Body of pancreas (tissue), 4 donors: ENCODE measurements at regions not wholly inside any gene's neighbourhood (a gene's known extent, or its start where the extent isn't known, plus 50 kb on each side); places are given as distances from the start of the nearest gene placed in this dataset.
A peak's percentile ranks its signal among the peaks of the same experiment; 100 is the strongest.

Source experiments
- ATAC-seq: fragments of 150-250 bp; one replicate; pipeline ENCODE4 v1.9.1; 2016
- DNase-seq, 4 donors: peaks; one replicate each; pipeline ENCODE4 v3.0.0-alpha.2; 2019
- H3K27ac ChIP-seq, 4 donors: fragments of 200-600 bp; sonication (generic); 1 replicate in 3 of 4; 2 replicates in 1 of 4; pipeline versions ENCODE4 v1.5.1 to v1.6.1; 2016 to 2019; ENCODE audit warnings: mild to moderate bottlenecking in 1 of 4, mixed read lengths in 1 of 4, moderate library complexity in 1 of 4
- H3K27me3 ChIP-seq, 2 donors: fragments of 200-600 bp; sonication (generic); one replicate each; pipeline ENCODE4 v1.6.0; 2016; ENCODE audit warnings: mild to moderate bottlenecking in 1 of 2
- H3K36me3 ChIP-seq, 2 donors: fragments of 200-600 bp; sonication (generic); replicated peaks in 1 of 2; 2 replicates each; pipeline ENCODE4 v1.5.1; 2016; ENCODE audit warnings: low read depth in 2 of 2; ENCODE audit not compliant: insufficient read depth in 1 of 2
- H3K4me1 ChIP-seq: fragments of 200-600 bp; sonication (generic); one replicate; pipeline ENCODE4 v1.6.0; 2016
- H3K4me3 ChIP-seq, 2 donors: fragments of 200-600 bp; sonication (generic); 1 replicate in 1 of 2; 2 replicates in 1 of 2; pipeline ENCODE4 v1.5.1; 2016 to 2019
- H3K9me3 ChIP-seq, 3 donors: fragments of 200-600 bp; sonication (generic); 1 replicate in 2 of 3; 2 replicates in 1 of 3; pipeline ENCODE4 v1.5.1; 2016
- POLR2A ChIP-seq, 3 donors: fragments of 450-650 bp; IDR thresholded peaks; one replicate each; pipeline ENCODE4 v1.6.1; 2016; ENCODE audit warnings: antibody characterized with exemption in 3 of 3, mild to moderate bottlenecking in 2 of 3
- WGBS, 2 donors: methylation state at CpG; one replicate each; pipeline ENCODE4 v1.1.5; 2017; 5-methylcytosine and 5-hydroxymethylcytosine counted together
- intact Hi-C: fragments of 100-400 bp; cut with DNase I; formaldehyde crosslinking; loops from one replicate; pipeline ENCODE4 v1.15.1; 2023
- TF ChIP-seq, protein P1 (sequence below), 7 experiments: fragments of 450-650 bp in 4 of 7; fragments of 200-600 bp in 3 of 7; sonication (generic) in 3 of 7; IDR thresholded peaks; one replicate each; pipeline ENCODE4 v1.5.1; 2016 to 2019; ENCODE audit warnings: antibody characterized with exemption in 7 of 7

DNA sequence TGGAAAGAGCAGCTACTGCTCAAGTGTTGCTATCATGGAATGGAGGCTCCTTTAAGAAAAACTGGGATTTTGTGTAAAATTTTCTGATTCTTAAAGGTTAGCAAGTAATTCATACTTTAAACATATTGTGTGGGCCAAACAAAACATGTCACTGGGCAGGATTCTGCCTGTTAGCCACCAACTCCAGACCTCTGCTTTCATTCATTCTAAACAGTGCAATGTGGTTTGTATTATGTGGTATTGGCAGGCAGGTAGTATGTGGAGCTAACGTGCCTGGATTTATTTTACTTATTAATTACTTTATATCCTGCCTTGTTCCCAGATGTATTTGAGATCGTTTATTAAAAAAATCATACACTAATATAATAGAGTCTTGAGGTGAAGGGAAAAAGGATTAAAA is 1521.3 kb upstream of the ACVR2A start:
- no peaks in the 10 kb centered on the region for H3K9me3 ChIP-seq
- intact Hi-C loops = no loop called here
- no peak overlapping the region for H3K4me3 ChIP-seq
- TF ChIP-seq, protein P1, sequence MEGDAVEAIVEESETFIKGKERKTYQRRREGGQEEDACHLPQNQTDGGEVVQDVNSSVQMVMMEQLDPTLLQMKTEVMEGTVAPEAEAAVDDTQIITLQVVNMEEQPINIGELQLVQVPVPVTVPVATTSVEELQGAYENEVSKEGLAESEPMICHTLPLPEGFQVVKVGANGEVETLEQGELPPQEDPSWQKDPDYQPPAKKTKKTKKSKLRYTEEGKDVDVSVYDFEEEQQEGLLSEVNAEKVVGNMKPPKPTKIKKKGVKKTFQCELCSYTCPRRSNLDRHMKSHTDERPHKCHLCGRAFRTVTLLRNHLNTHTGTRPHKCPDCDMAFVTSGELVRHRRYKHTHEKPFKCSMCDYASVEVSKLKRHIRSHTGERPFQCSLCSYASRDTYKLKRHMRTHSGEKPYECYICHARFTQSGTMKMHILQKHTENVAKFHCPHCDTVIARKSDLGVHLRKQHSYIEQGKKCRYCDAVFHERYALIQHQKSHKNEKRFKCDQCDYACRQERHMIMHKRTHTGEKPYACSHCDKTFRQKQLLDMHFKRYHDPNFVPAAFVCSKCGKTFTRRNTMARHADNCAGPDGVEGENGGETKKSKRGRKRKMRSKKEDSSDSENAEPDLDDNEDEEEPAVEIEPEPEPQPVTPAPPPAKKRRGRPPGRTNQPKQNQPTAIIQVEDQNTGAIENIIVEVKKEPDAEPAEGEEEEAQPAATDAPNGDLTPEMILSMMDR (IDR thresholded peaks at IDR 0.05) = no peak
- TF ChIP-seq POLR2A (IDR thresholded peaks at IDR 0.05) = no peak
- no peaks in the 10 kb centered on the region for H3K27me3 ChIP-seq
- H3K36me3 ChIP-seq = no peaks in the 10 kb centered on the region
- H3K27ac ChIP-seq = no peak overlapping the region
- DNase-seq (no peak), ATAC-seq (no peak)
- 52 to 64% methylated on average over 2 of the region's 2 CpGs for WGBS, 2 donors
- H3K4me1 ChIP-seq = peaks cover 17% of the 10 kb centered on the region

DNA sequence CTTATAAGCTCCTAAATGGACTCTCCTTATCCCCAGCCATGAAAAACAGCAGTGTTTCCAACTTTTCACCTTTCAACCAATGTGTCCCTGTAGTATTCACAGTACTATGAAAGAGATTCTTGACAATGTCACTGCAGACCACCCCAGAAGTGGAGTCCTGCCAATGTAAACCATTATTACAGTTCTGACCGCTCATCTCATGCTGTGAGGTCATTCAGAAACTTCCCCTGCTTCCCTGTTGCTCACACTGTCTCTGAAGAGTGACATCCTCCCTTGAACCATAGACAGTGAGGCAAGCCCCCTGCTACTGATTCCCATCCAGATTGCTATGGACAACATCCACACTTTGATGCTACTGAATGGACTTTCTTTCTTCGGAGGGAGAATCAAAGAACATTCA is 1523.7 kb upstream of the ACVR2A start:
- intact Hi-C loops = no loop called here
- Histone ChIP-seq H3K27me3 (no peaks in the 10 kb centered on the region), H3K36me3 (no peaks in the 10 kb centered on the region), H3K27ac (no peak overlapping the region), H3K4me3 (no peak overlapping the region), H3K9me3 (no peaks in the 10 kb centered on the region), H3K4me1 (no peaks in the 10 kb centered on the region)
- no peak for DNase-seq
- ATAC-seq = no peak
- WGBS, 2 donors = 74 to 88% methylated on average over 2 of the region's 2 CpGs
- TF ChIP-seq, protein P1 (IDR thresholded peaks at IDR 0.05) = no peak
- no peak for TF ChIP-seq POLR2A (IDR thresholded peaks at IDR 0.05)

DNA sequence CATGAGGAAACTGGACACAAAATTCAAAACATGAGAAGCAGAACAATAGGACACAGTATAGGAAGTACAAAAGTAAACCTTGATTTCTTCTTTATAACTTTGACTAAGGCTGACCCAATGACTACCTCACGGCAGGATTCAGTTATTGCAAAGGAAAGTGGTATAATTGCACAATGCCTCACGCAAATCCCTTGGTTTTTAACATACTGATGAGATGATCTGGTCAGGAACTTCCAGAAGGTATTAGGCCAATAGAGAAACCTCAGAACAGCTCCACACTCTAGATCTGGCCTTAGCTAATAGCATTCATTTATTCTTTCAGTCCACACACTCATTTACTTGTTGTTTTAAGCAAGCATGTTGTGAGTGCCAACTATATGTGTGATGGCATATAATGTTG is 1526.9 kb upstream of the ACVR2A start:
- Histone ChIP-seq H3K9me3 (no peaks in the 10 kb centered on the region), H3K27me3 (no peaks in the 10 kb centered on the region), H3K36me3 (no peaks in the 10 kb centered on the region), H3K4me1 (no peaks in the 10 kb centered on the region), H3K4me3 (no peak overlapping the region), H3K27ac (no peak overlapping the region)
- WGBS, 2 donors = 59 to 77% methylated on average over 2 of the region's 2 CpGs
- TF ChIP-seq POLR2A (IDR thresholded peaks at IDR 0.05) = no peak
- TF ChIP-seq, protein P1 (IDR thresholded peaks at IDR 0.05) = no peak
- DNase-seq (no peak), ATAC-seq (no peak)
- intact Hi-C loops = no loop called here

DNA sequence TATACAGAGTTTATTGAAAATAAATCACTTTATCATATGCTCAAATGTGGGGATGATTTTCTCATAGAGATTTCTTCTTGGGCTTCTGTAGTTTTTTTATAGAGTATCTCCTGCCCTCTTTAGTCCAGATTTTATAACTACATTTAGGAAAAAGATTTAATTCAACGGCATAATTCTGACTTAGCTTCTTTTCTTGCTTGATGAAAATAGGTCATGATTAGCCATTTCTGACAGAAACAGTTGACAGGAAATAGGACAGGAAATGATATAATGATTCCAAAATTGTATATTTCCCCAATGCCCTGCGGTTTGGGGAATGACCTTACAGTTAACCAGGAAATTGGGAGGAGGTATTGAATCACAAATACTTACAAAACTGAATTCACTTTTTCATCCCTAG is 1531.9 kb upstream of the ACVR2A start:
- Histone ChIP-seq H3K9me3 (no peaks in the 10 kb centered on the region), H3K4me1 (no peaks in the 10 kb centered on the region), H3K4me3 (no peak overlapping the region), H3K27me3 (no peaks in the 10 kb centered on the region), H3K36me3 (no peaks in the 10 kb centered on the region), H3K27ac (no peak overlapping the region)
- TF ChIP-seq, protein P1 (IDR thresholded peaks at IDR 0.05) = peak in 6 of 7 experiments; percentile 17 to 58 (median 52)
- TF ChIP-seq POLR2A (IDR thresholded peaks at IDR 0.05) = no peak
- intact Hi-C loops = no loop called here
- no peak for DNase-seq
- 1 to 7% methylated on average over 2 of the region's 2 CpGs for WGBS, 2 donors
- peak; percentile 45 for ATAC-seq

DNA sequence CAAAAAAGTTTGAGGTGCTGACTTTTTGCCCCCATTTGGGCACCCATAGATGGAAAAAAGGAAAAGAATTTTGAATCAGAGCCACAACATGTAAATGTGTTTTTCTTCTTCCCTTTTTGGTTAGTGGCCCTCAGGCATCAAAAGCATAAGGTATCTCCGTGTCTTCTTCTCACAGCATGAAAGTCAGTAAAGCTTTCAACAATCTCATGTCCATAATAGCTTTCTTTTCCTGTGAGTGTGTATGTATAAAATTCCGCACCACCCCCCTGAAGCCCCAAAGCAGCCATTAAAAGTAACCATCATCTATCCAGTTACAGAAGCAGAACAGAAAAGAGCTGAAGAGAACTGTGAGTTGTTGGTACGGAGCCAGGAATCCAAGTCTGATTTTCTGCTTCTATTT is 1539.7 kb upstream of the ACVR2A start:
- no peak overlapping the region for H3K4me3 ChIP-seq
- no peak for DNase-seq
- no peaks in the 10 kb centered on the region for H3K36me3 ChIP-seq
- no peaks in the 10 kb centered on the region for H3K9me3 ChIP-seq
- no peaks in the 10 kb centered on the region for H3K4me1 ChIP-seq
- ATAC-seq = no peak
- H3K27ac ChIP-seq = no peak overlapping the region
- WGBS, 2 donors = 90 to 91% methylated on average over 3 of the region's 3 CpGs
- intact Hi-C loops = no loop called here
- H3K27me3 ChIP-seq = no peaks in the 10 kb centered on the region
- TF ChIP-seq, protein P1 (IDR thresholded peaks at IDR 0.05) = no peak
- no peak for TF ChIP-seq POLR2A (IDR thresholded peaks at IDR 0.05)
